Natural killer cell treated with Interleukin-12 subunit alpha and Interleukin-12 subunit beta and Interleukin-15 and Interleukin-18, amount 100 ng/mL, for 72 hours (primary cell): ENCODE measurements at regions not wholly inside any gene's neighbourhood (a gene's known extent, or its start where the extent isn't known, plus 50 kb on each side); places are given as distances from the start of the nearest gene placed in this dataset.
"Not testable (repeated sequence)": the region's sequence is repeated elsewhere in the genome, so short reads cannot be mapped to it uniquely, and the experiment has no call there.

ENCODE experiments used
- ATAC-seq, 2 donors: fragments of 150-1000 bp; cut with Tn5 transposase in 1 of 2; sonication (Bioruptor Pico), chemical (Tn5 transposase) in 1 of 2; 2 replicates each; pipeline ENCODE4 v1.10.0; 2021
- DNase-seq: peaks from one replicate; pipeline ENCODE4 v3.0.0; 2022; ENCODE audit warnings: low spot score
- H3K27ac Mint-ChIP-seq, 2 donors: 1 replicate in 1 of 2; 2 replicates in 1 of 2; pipeline ENCODE4 v1.8.0; 2022; ENCODE audit warnings: mixed read lengths in 2 of 2, mild to moderate bottlenecking in 1 of 2, moderate library complexity in 1 of 2
- H3K27me3 Mint-ChIP-seq, 2 donors: 1 replicate in 1 of 2; 2 replicates in 1 of 2; pipeline ENCODE4 v1.8.0; 2022; ENCODE audit warnings: mixed read lengths in 2 of 2
- H3K36me3 Mint-ChIP-seq: one replicate; pipeline ENCODE4 v1.8.0; 2022; ENCODE audit warnings: mixed read lengths
- H3K4me1 Mint-ChIP-seq, 2 donors: 1 replicate in 1 of 2; 2 replicates in 1 of 2; pipeline ENCODE4 v1.8.0; 2022; ENCODE audit warnings: low read depth in 2 of 2, mixed read lengths in 2 of 2, mild to moderate bottlenecking in 1 of 2
- H3K4me3 Mint-ChIP-seq: one replicate; pipeline ENCODE4 v1.8.0; 2022; ENCODE audit warnings: mixed read lengths
- H3K9me3 Mint-ChIP-seq: 2 replicates; pipeline ENCODE4 v1.8.0; 2022; ENCODE audit warnings: mixed read lengths

GRCh38 chr9:63820383-63820782 lies 1464.6 kb downstream of the FOXD4L5 start:
- Mint-ChIP-seq H3K36me3 (peaks cover 27% of the 10 kb centered on the region), H3K4me1 (peaks cover 21 to 23% of the 10 kb centered on the region in 2 donors), H3K27me3 (peaks cover 12 to 13% of the 10 kb centered on the region in 2 donors), H3K9me3 (peaks cover 23% of the 10 kb centered on the region)
- not testable (repeated sequence) for H3K4me3 Mint-ChIP-seq, DNase-seq, ATAC-seq, H3K27ac Mint-ChIP-seq

DNA sequence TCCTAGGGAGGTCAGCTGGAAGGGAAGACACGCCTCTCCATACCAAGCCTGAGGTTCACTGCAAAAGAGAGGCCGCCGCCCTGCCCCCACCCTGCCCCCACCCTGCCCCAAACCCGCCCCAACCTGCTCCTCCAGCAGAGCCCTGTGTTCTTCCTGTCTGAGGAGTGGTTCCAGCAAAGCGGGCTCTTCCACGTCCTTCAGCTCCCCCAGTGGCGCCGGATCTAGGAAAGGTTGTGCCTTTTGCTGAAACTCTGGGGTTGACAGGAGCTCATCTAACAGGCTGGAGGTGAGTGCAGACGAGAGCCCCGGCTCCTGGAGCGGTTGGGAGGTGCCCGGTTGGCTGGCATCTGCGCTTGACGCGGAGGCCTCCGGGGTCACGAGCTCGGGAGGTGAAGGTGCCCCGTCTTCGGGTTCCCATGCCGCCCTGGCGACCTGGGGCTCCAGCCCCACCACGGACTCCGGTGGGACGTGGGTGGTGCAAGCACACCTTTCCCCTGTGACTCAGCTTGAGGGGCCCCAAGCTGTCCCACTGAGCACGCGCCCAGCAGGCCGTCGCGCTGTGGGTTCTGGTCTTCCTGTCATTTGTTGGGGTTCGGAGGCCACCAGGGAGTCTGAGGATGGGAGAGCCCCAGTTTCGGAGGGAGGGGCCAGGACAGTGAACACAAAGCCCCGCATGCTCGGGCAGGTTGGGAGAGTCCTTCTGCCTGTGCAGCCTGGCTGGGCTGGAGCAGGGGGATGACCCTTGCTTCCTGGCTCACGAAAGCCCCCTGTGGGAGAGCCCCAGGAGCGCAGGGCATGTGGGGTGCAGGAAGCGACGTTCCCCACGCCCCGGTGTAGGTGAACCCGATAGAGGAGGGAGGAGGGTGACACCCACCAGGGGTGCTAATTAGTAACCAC lies 1467.1 kb downstream of the FOXD4L5 start:
- Mint-ChIP-seq H3K36me3 (peaks cover 24% of the 10 kb centered on the region), H3K27ac (peak overlapping the region; percentile 24 to 68), H3K4me1 (peaks cover 16 to 17% of the 10 kb centered on the region in 2 donors), H3K9me3 (peaks cover 21% of the 10 kb centered on the region), H3K27me3 (peaks cover 12 to 13% of the 10 kb centered on the region in 2 donors), H3K4me3 (peak overlapping the region; percentile 74)
- DNase-seq (peak; percentile 79), ATAC-seq (peak; percentile 67 to 77)

- peak overlapping the region in 1 of 2 donors; percentile 68 for H3K27ac Mint-ChIP-seq
- peak; percentile 72 to 82 for ATAC-seq
These were observed 1468.0 kb downstream of the FOXD4L5 start for GRCh38 chr9:63816751-63817621.

DNA sequence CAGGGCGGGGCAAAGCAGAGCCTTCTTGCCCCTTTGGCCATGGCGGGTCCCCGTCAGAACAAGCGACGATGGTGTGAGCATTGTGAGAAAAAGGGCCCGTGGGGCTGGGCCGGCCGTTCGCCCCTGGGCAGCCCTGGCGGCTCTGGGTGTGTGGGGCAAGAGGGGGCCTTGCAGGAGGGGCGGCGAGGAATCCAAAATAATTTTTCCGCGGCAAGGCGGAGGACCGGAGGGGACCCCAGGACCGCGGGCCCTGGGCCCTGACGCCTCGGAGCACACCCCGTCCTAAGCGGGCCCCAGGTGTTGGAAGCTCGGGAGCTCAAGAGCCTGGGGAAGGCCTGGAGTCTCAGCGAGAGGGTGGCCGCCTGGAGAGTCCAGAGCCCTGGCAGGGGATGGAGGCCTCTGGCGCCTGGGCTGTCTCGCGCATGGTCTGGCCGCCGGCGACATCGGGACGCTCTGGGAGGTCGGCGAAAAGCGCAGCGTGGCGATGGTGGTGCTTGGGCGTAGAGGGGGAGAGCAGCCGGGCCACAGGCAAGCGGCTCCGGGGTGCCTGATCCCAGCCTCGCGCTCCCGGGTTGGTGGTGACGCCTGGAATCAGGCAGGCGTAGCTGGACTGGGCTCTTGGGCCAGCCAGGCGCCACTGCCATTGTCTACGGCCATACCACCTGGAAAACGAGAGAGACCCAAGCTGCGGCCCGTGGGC lies 1469.9 kb downstream of the FOXD4L5 start:
- ATAC-seq, H3K27ac Mint-ChIP-seq, DNase-seq, H3K4me3 Mint-ChIP-seq: not testable (repeated sequence)
- peaks cover 16 to 17% of the 10 kb centered on the region in 2 donors for H3K4me1 Mint-ChIP-seq
- H3K36me3 Mint-ChIP-seq, result peaks cover 18% of the 10 kb centered on the region
- peaks cover 21% of the 10 kb centered on the region for H3K9me3 Mint-ChIP-seq
- peaks cover 12 to 13% of the 10 kb centered on the region in 2 donors for H3K27me3 Mint-ChIP-seq

More at GRCh38 chr9:63816751-63817621, 1468.0 kb downstream of the FOXD4L5 start:
- Mint-ChIP-seq H3K36me3 (peaks cover 22% of the 10 kb centered on the region), H3K27me3 (peaks cover 12 to 13% of the 10 kb centered on the region in 2 donors), H3K4me3 (peak overlapping the region; percentile 74), H3K4me1 (peaks cover 16 to 17% of the 10 kb centered on the region in 2 donors), H3K9me3 (peaks cover 21% of the 10 kb centered on the region)
- peak; percentile 73 for DNase-seq

- not testable (repeated sequence) for DNase-seq, H3K27ac Mint-ChIP-seq, ATAC-seq, H3K4me3 Mint-ChIP-seq
- Mint-ChIP-seq H3K36me3 (peaks cover 23% of the 10 kb centered on the region), H3K9me3 (peaks cover 21% of the 10 kb centered on the region), H3K27me3 (peaks cover 12 to 13% of the 10 kb centered on the region in 2 donors), H3K4me1 (peaks cover 16 to 17% of the 10 kb centered on the region in 2 donors)
These were observed 1471.5 kb downstream of the FOXD4L5 start for GRCh38 chr9:63813391-63814021.

DNA sequence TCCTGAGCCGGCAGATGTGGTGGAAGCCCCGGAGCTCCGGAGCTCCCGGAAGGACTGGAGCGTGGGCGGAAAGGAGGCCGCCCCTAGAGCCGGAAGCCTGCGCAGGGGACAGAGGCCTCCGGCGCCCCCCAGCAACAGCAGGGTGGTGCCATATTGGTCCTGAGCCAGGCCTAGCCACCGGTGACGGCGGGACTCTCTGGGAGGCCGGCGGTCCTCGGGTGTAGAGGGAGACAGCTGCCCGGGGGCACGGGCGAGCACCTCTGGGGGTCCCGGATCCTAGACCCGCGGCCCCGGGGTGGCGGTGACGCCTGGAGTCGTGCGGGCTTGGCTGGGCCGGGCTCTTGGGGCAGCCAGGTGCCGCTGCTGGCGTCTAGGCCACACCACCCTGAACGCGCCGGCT lies 1472.2 kb downstream of the FOXD4L5 start:
- H3K36me3 Mint-ChIP-seq, result peaks cover 21% of the 10 kb centered on the region
- H3K27me3 Mint-ChIP-seq, result peaks cover 8 to 11% of the 10 kb centered on the region in 2 donors
- H3K9me3 Mint-ChIP-seq, result peaks cover 18% of the 10 kb centered on the region
- DNase-seq, H3K4me3 Mint-ChIP-seq, H3K27ac Mint-ChIP-seq: not testable (repeated sequence)
- ATAC-seq, result peak; percentile 86 to 88
- H3K4me1 Mint-ChIP-seq, result peaks cover 11 to 12% of the 10 kb centered on the region in 2 donors

DNA sequence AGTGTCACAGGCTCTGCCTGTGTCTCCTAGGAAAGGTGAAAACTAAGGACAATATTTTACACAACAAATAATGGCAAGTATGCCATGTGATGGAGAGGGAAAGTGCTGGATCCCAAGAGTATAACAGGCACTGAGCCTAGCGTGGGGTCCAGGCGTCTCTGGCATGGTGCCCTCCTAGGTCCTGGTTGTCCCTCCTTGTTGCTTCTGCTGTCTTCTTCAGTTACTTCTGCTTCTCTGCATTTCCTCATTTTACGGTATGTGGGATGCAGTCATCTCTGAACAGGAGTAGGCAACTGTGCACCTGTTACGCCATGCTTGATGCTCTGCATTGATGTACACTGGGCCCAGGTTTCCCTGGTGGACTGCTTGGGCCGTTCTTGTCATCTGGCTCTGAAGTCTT lies 1480.8 kb downstream of the FOXD4L5 start:
- H3K27me3 Mint-ChIP-seq, DNase-seq, ATAC-seq, H3K4me3 Mint-ChIP-seq, H3K4me1 Mint-ChIP-seq, H3K27ac Mint-ChIP-seq: not testable (repeated sequence)
- peaks cover 17% of the 10 kb centered on the region for H3K36me3 Mint-ChIP-seq
- peaks cover 20% of the 10 kb centered on the region for H3K9me3 Mint-ChIP-seq

DNA sequence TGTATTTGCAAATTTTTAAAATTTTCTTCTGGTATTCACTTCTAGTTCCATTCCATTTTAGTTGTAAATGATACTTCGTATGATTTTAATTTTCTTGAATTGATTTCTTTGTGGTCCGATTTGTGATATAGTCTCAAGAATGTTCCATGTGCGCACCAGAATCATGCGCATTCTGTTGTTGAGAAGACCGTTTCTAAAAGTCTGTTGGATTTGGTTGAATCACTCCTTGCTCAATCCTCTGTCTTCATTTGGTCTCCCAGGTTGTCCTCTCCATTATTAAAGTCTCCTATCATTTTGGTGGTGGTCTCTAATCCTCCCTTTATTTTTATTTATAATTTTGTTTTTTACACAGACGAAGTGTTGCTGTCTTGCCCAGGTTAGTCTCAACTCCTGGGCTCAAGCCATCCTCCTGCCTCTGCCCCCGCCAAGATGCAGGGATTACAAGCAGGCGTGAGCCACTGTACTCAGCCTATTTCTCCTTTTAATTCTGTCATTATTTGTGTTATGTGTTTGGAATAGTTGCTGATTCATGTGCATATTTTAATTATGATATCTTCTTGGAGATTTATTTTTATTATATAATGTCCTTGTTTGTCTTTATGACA lies 1490.8 kb downstream of the FOXD4L5 start:
- ATAC-seq, H3K4me1 Mint-ChIP-seq, DNase-seq, H3K4me3 Mint-ChIP-seq, H3K27ac Mint-ChIP-seq, H3K27me3 Mint-ChIP-seq: not testable (repeated sequence)
- peaks cover 29% of the 10 kb centered on the region for H3K9me3 Mint-ChIP-seq
- peaks cover 19% of the 10 kb centered on the region for H3K36me3 Mint-ChIP-seq

DNA sequence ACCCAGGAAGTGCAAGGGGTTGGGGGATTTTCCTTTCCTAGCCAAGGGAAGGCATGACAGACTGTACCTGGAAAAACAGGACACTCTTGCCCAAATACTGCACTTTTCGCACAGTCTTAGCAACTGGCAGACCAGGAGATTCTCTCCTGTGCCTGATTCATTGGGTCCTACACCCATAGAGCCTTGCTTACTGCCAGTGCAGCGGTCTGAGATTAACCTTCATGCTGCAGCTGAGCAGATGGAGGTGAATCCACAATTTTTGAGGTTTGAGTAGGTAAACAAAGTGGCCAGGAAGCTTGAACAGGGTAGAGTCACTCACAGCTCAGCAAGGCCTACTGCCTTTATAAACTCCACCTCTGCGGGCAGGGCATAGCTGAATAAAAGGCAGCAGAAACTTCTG lies 1497.6 kb downstream of the FOXD4L5 start:
- not testable (repeated sequence) for ATAC-seq

DNA sequence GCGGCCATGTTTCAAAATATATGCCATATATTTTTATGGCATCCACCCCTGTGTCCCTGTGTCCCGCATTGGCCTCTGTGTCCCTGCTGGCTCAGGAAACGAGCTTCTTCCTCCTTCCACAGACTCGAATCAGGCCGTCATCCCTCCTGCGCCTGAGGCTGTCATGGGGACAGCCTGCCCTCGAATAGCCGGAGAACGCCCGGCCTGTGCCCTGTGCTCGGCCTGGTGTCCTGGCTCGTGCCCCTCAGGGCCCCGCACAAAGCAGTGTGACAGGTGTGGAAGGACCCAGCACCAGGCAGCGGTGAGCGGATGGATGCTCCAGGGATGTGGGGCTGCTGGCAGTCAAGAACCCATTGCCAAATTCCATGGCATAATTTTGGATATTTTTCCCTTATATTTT lies 1500.0 kb downstream of the FOXD4L5 start:
- H3K36me3 Mint-ChIP-seq, result peaks cover 14% of the 10 kb centered on the region
- H3K4me1 Mint-ChIP-seq, DNase-seq, H3K27ac Mint-ChIP-seq, H3K4me3 Mint-ChIP-seq, H3K27me3 Mint-ChIP-seq, ATAC-seq: not testable (repeated sequence)
- peaks cover 16% of the 10 kb centered on the region for H3K9me3 Mint-ChIP-seq

More for the DNA sequence above, 1497.6 kb downstream of the FOXD4L5 start:
- not testable (repeated sequence) for H3K4me3 Mint-ChIP-seq, H3K27me3 Mint-ChIP-seq, H3K4me1 Mint-ChIP-seq, DNase-seq, H3K27ac Mint-ChIP-seq
- peaks cover 22% of the 10 kb centered on the region for H3K36me3 Mint-ChIP-seq
- peaks cover 32% of the 10 kb centered on the region for H3K9me3 Mint-ChIP-seq

GRCh38 chr9:63784421-63784820 lies 1500.6 kb downstream of the FOXD4L5 start:
- H3K4me1 Mint-ChIP-seq, ATAC-seq, H3K36me3 Mint-ChIP-seq, DNase-seq, H3K4me3 Mint-ChIP-seq, H3K27ac Mint-ChIP-seq, H3K27me3 Mint-ChIP-seq, H3K9me3 Mint-ChIP-seq: not testable (repeated sequence)

DNA sequence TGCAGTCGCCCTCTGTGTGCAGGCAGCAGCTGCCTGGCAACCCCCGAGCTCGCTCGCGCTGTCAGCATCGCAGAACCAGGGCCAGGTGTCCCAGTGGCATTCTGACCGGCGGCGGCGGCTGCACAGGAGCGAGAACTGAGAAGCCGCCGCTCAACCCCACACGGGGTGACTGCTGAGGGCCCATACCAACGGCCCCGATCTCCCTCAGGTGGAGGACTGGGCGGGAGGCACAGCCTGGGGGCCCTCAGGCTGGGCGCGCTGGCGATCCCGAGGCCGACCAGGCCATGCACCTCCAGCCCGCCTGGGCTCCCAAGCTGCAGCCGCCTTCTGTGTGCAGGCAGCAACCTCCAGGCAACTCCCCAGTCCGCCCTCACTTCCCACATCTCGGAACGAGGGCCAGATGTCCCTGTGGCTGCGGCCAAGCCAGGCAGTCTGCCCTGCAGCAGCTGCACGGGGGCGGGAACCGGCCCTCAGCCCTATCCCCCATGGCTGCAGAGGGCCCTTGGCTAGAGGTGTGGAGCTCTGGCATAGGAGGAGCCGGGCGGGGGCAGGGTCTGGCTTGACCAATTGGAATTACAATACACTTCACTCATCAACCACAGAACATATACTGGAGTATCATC lies 1503.1 kb downstream of the FOXD4L5 start:
- not testable (repeated sequence) for H3K4me1 Mint-ChIP-seq, ATAC-seq, H3K4me3 Mint-ChIP-seq, H3K27ac Mint-ChIP-seq, DNase-seq, H3K27me3 Mint-ChIP-seq, H3K36me3 Mint-ChIP-seq, H3K9me3 Mint-ChIP-seq
